Mammary epithelial cell (primary cell): ENCODE measurements at regions not wholly inside any gene's neighbourhood (a gene's known extent, or its start where the extent isn't known, plus 50 kb on each side); places are given as distances from the start of the nearest gene placed in this dataset.

ENCODE experiments used
- EZH2 ChIP-seq: IDR thresholded peaks from 2 replicates; pipeline ENCODE4 v1.6.1; 2012; ENCODE audit warnings: low read length, inconsistent platforms, borderline replicate concordance
- TF ChIP-seq, protein P1 (sequence below), 2 donors: IDR thresholded peaks in 1 of 2; conservative IDR thresholded peaks in 1 of 2; 2 replicates each; pipeline ENCODE4 v1.5.1; 2011 to 2012; ENCODE audit warnings: inconsistent platforms in 2 of 2, low read length in 2 of 2, mild to moderate bottlenecking in 2 of 2, control low read depth in 1 of 2, low read depth in 1 of 2; ENCODE audit not compliant: insufficient read depth in 1 of 2; ENCODE audit errors: extremely low read depth in 1 of 2

DNA sequence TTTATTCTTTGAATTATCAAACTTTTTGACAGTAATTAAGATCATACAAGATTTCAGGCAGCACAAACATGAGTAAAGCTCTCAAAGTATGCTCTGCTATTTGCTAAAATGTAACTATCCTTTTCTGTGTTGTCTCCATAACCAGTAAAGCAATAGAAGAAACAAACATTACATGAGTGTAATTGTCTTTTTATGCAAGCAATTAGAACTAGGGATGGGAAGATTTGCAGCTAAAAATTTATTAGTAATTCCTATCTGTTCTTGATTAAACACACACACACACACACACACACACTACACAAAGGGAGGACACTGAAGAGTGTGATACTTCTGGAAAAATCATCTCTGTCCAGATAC, 512.9 kb downstream of the FAT4 start:
- TF ChIP-seq, protein P1, sequence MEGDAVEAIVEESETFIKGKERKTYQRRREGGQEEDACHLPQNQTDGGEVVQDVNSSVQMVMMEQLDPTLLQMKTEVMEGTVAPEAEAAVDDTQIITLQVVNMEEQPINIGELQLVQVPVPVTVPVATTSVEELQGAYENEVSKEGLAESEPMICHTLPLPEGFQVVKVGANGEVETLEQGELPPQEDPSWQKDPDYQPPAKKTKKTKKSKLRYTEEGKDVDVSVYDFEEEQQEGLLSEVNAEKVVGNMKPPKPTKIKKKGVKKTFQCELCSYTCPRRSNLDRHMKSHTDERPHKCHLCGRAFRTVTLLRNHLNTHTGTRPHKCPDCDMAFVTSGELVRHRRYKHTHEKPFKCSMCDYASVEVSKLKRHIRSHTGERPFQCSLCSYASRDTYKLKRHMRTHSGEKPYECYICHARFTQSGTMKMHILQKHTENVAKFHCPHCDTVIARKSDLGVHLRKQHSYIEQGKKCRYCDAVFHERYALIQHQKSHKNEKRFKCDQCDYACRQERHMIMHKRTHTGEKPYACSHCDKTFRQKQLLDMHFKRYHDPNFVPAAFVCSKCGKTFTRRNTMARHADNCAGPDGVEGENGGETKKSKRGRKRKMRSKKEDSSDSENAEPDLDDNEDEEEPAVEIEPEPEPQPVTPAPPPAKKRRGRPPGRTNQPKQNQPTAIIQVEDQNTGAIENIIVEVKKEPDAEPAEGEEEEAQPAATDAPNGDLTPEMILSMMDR (conservative IDR thresholded peaks at IDR 0.05 in 1 of 2, IDR thresholded peaks at IDR 0.05 in 1 of 2; ENCODE audit: extremely low read depth in 1 of 2, insufficient read depth in 1 of 2, low read depth in 1 of 2, low read length in 2 of 2), result no peak
- TF ChIP-seq EZH2, result no peak
